ENCODE measurements at regions not wholly inside any gene's neighbourhood (a gene's known extent, or its start where the extent isn't known, plus 50 kb on each side); places are given as distances from the start of the nearest gene placed in this dataset.

GRCh38 chr9:80493258-80493657 is 921.5 kb downstream of the TLE4 start:
- dilution Hi-C loops (cut with MboI; ENCODE audit: extremely low pct_ligation_motif_present, low sequenced_read_pairs) = no loop called here

GRCh38 chr9:80492221-80492620 is 920.5 kb downstream of the TLE4 start:
- Histone ChIP-seq H3K4me1 (ENCODE audit: control insufficient read depth, extremely low read depth, insufficient read depth, low read length) (no peaks in the 10 kb centered on the region), H3K27ac (ENCODE audit: control insufficient read depth, insufficient read depth, low read length) (no peak overlapping the region), H2AFZ (ENCODE audit: control insufficient read depth, low read length) (no peak overlapping the region), H3K4me3 (ENCODE audit: control insufficient read depth in 2 of 3, extremely low read depth in 1 of 3, insufficient read depth in 2 of 3, low read depth in 1 of 3, low read length in 3 of 3) (no peak overlapping the region), H3K9me3 (ENCODE audit: control insufficient read depth, low read depth, low read length) (no peaks in the 10 kb centered on the region), H3K9me1 (ENCODE audit: control insufficient read depth, extremely low read depth, insufficient read depth, low read length) (no peaks in the 10 kb centered on the region), H3K27me3 (ENCODE audit: control insufficient read depth, extremely low read depth, insufficient read depth, low read length) (no peaks in the 10 kb centered on the region), H4K20me1 (ENCODE audit: control insufficient read depth, extremely low read depth, insufficient read depth, low read length) (no peaks in the 10 kb centered on the region), H3K79me2 (ENCODE audit: control insufficient read depth, insufficient read depth, low read length) (no peaks in the 10 kb centered on the region), H3K36me3 (ENCODE audit: control insufficient read depth in 2 of 2, extremely low read depth in 1 of 2, insufficient read depth in 2 of 2, low read length in 2 of 2) (no peaks in the 10 kb centered on the region), H3K9ac (ENCODE audit: control insufficient read depth, extremely low read depth, insufficient read depth, low read length) (no peak overlapping the region), H3K4me2 (ENCODE audit: control insufficient read depth, extremely low read depth, insufficient read depth, low read depth, low read length) (no peak overlapping the region)
- DNase-seq (ENCODE audit: low read depth, low spot score) = no peak
- TF ChIP-seq CTCF (optimal IDR thresholded peaks at IDR 0.05 in 1 of 3, IDR thresholded peaks at IDR 0.05 in 1 of 3, conservative IDR thresholded peaks at IDR 0.05 in 1 of 3; ENCODE audit: extremely low read depth in 1 of 3, insufficient read depth in 2 of 3, low read length in 3 of 3) = no peak
- TF ChIP-seq EZH2 (IDR thresholded peaks at IDR 0.05; ENCODE audit: low read length) = no peak
- dilution Hi-C loops (cut with MboI; ENCODE audit: extremely low pct_ligation_motif_present, low sequenced_read_pairs) = no loop called here
- FAIRE-seq = no peak

More at GRCh38 chr9:80493258-80493657, 921.5 kb downstream of the TLE4 start:
- Histone ChIP-seq H3K4me2 (ENCODE audit: control insufficient read depth, extremely low read depth, insufficient read depth, low read depth, low read length) (no peak overlapping the region), H3K27me3 (ENCODE audit: control insufficient read depth, extremely low read depth, insufficient read depth, low read length) (no peaks in the 10 kb centered on the region), H3K4me3 (ENCODE audit: control insufficient read depth in 2 of 3, extremely low read depth in 1 of 3, insufficient read depth in 2 of 3, low read depth in 1 of 3, low read length in 3 of 3) (no peak overlapping the region), H2AFZ (ENCODE audit: control insufficient read depth, low read length) (no peak overlapping the region), H3K36me3 (ENCODE audit: control insufficient read depth in 2 of 2, extremely low read depth in 1 of 2, insufficient read depth in 2 of 2, low read length in 2 of 2) (no peaks in the 10 kb centered on the region), H3K9me3 (ENCODE audit: control insufficient read depth, low read depth, low read length) (no peaks in the 10 kb centered on the region), H3K4me1 (ENCODE audit: control insufficient read depth, extremely low read depth, insufficient read depth, low read length) (no peaks in the 10 kb centered on the region), H3K9ac (ENCODE audit: control insufficient read depth, extremely low read depth, insufficient read depth, low read length) (no peak overlapping the region), H4K20me1 (ENCODE audit: control insufficient read depth, extremely low read depth, insufficient read depth, low read length) (no peaks in the 10 kb centered on the region), H3K9me1 (ENCODE audit: control insufficient read depth, extremely low read depth, insufficient read depth, low read length) (no peaks in the 10 kb centered on the region), H3K27ac (ENCODE audit: control insufficient read depth, insufficient read depth, low read length) (no peak overlapping the region), H3K79me2 (ENCODE audit: control insufficient read depth, insufficient read depth, low read length) (no peaks in the 10 kb centered on the region)
- DNase-seq (ENCODE audit: low read depth, low spot score) (no peak), FAIRE-seq (no peak)
- TF ChIP-seq EZH2 (IDR thresholded peaks at IDR 0.05; ENCODE audit: low read length) (no peak), CTCF (optimal IDR thresholded peaks at IDR 0.05 in 1 of 3, IDR thresholded peaks at IDR 0.05 in 1 of 3, conservative IDR thresholded peaks at IDR 0.05 in 1 of 3; ENCODE audit: extremely low read depth in 1 of 3, insufficient read depth in 2 of 3, low read length in 3 of 3) (no peak)
